H1 (cell line): ENCODE measurements at regions not wholly inside any gene's neighbourhood (a gene's known extent, or its start where the extent isn't known, plus 50 kb on each side); places are given as distances from the start of the nearest gene placed in this dataset.

ENCODE experiments used
- CTCF ChIP-seq, 3 experiments: IDR thresholded peaks; 1 replicate in 2 of 3; 2 replicates in 1 of 3; pipeline versions ENCODE4 v1.5.1 to v1.6.1; 2011; ENCODE audit warnings: low read length in 3 of 3, mild to moderate bottlenecking in 3 of 3, inconsistent platforms in 2 of 3, low read depth in 1 of 3, moderate library complexity in 1 of 3; ENCODE audit not compliant: insufficient read depth in 1 of 3; ENCODE audit errors: control extremely low read depth in 1 of 3
- EP300 ChIP-seq, 2 experiments: IDR thresholded peaks; 1 replicate in 1 of 2; 2 replicates in 1 of 2; pipeline ENCODE4 v1.6.1; 2011 to 2012; ENCODE audit warnings: low read depth in 2 of 2, low read length in 2 of 2, mild to moderate bottlenecking in 2 of 2, borderline replicate concordance in 1 of 2, inconsistent platforms in 1 of 2, moderate library complexity in 1 of 2
- EZH2 ChIP-seq: fragments of 200-600 bp; sonication (generic); IDR thresholded peaks from 2 replicates; pipeline ENCODE4 v1.7.1; 2012; ENCODE audit warnings: low read depth, mild to moderate bottlenecking, moderate library complexity, low read length, inconsistent platforms; ENCODE audit not compliant: severe bottlenecking
- GTF2F1 ChIP-seq: IDR thresholded peaks from 2 replicates; pipeline ENCODE4 v1.6.1; 2012; ENCODE audit warnings: low read depth, low read length, improper control_type of control experiment, borderline replicate concordance
- RFX5 ChIP-seq: IDR thresholded peaks from 2 replicates; pipeline ENCODE4 v1.6.1; 2011; ENCODE audit warnings: low read depth, low read length, improper control_type of control experiment, borderline replicate concordance
- SP2 ChIP-seq: IDR thresholded peaks from 2 replicates; pipeline ENCODE4 v1.6.1; 2012; ENCODE audit warnings: mild to moderate bottlenecking, low read length, inconsistent platforms
- TF ChIP-seq, protein P1 (sequence below): IDR thresholded peaks from 2 replicates; pipeline ENCODE4 v1.6.1; 2012; ENCODE audit warnings: inconsistent platforms

- TF ChIP-seq CTCF (IDR thresholded peaks at IDR 0.05; ENCODE audit: control extremely low read depth in 1 of 3, insufficient read depth in 1 of 3, low read depth in 1 of 3, low read length in 3 of 3) (no peak), EZH2 (no peak), EP300 (IDR thresholded peaks at IDR 0.05; ENCODE audit: borderline replicate concordance in 1 of 2, low read depth in 2 of 2, low read length in 2 of 2) (no peak), RFX5 (no peak), GTF2F1 (no peak), SP2 (no peak)
- TF ChIP-seq, protein P1, sequence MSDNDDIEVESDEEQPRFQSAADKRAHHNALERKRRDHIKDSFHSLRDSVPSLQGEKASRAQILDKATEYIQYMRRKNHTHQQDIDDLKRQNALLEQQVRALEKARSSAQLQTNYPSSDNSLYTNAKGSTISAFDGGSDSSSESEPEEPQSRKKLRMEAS: no peak
Observed at GRCh38 chr2:11988691-11989353, 242.4 kb downstream of the LPIN1 start.
